Stimulated activated CD8-positive, alpha-beta memory T cell treated with anti-CD3 and anti-CD28 coated beads, Interleukin-7, amount 100 ng/mL, for 48 hours (primary cell): ENCODE measurements at regions not wholly inside any gene's neighbourhood (a gene's known extent, or its start where the extent isn't known, plus 50 kb on each side); places are given as distances from the start of the nearest gene placed in this dataset.

ENCODE experiments used
- DNase-seq, 2 donors: peaks; one replicate each; pipeline ENCODE4 v3.0.0-alpha.2; 2020; ENCODE audit warnings: low read depth in 1 of 2; ENCODE audit errors: extremely low read depth in 1 of 2

- DNase-seq = no peak
Observed at GRCh38 chr1:60753036-60753900, 329.1 kb upstream of the NFIA start.

DNA sequence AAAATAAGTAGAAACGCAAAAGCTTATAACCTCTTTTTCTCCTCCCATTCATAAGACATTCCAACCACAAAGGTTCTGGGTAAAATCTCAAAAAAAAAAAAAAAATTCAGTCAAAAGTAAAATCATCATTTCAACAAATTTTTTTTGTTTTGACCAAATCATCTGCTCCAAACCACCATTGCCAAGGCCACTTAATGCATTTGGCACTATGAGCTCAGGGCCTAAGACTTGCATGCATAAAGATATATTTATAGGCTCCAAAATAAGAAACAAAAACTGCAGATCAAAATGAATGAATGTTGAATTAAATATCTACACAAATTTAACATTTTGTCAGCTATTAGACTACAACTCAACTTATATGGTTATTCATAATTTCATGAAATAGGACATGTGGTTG is 331.1 kb upstream of the NFIA start:
- no peak for DNase-seq

DNA sequence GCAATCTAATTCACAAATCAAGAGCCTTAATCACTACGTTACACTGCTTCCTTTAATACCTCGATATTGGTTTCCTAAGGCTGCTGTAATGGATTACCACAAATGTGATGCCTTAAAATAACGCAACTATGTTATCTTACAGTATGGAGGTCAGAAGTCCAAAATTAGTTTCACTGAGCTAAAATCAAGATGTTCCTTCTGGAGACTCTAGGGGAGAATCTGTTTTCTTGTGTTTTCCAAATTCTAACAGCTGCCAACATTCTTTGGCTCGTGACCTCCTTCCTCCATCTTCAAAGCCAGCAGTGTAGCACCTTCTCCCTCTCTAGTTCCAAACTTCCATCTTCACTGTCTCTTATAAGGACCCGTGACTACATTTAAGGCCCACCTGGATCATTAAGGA is 335.0 kb upstream of the NFIA start:
- DNase-seq = no peak

DNA sequence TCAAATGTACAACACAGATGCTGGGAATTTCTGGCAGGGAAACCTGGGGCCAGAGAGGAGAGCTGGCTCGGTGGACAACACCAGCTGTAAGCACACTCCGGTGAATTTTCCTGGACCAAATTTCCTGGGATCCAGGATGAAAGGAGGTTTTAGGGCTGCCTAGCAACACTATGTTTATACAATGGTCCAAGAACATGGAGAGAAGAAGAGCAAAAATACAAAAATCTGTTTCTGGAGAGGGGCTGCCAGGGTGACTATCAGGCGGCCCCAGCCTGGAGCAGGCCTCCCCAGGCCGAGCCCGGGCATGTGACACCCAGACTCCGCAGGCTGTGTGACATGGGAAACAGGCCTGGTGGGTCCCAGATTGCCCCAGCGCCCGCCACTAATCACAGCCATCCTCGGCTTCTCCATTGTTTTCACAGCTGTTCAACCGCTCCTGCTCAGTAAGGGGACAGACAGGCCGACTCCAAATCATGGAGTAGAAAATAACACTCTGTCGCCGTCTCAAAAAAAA is 336.0 kb upstream of the NFIA start:
- DNase-seq = no peak

DNA sequence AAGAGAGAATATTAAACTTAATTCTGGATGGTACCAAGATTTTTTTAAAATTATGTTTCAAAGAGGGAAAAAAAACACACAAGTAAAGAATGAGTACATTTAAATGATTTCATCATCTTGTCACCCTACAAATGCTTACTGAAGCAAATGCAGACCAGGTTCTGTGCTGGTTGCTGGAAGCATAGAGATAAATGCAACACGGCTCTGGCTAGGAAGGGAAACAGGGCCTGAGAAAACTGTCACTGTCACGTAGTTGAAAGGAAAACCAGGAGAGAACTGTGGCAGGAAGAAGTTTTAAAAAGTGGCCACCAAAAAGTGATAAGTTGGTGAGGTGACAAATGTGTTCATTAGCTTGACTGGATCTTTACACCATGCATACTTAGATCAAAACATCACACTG is 336.9 kb upstream of the NFIA start:
- DNase-seq = no peak

DNA sequence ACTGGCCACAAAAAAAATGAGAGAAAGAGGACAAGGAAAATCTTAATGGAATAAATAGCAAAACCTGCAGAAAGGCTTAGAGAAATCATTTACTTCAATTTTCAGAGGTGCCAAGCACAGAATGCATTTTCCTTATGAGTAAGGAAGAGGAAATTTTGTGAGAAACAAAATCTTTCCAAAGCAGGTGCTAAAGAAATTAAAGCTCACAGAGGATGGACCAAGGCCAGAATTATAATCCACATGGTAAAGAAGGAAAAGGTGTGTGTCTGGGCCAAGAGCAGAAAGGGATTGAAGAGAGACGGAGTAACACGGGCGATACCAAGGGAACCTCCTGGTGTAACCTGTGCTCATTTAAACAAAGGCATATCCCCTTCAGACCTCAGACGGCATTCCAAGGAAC is 340.0 kb upstream of the NFIA start:
- no peak for DNase-seq

DNA sequence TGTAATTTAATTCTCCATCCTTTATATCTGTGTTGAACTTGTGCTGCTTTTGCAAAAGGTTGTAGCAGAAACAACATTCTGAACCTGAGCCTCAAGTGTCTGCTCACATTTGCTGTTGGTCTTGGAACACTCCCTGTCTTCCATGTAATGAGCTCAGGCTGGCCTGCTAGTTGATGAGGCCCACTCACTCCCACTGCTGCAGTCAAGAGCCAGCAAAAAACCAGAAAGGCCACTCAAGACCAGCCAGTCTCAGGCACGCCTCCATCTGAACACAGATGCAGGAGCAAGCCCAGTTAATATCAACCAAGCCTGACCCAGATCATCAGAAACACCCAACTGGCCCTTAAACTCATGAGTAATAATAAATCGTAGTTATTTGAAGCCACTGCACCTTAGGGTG is 342.2 kb upstream of the NFIA start:
- DNase-seq = no peak

GRCh38 chr1:60739729-60740128 is 342.6 kb upstream of the NFIA start:
- DNase-seq = no peak

GRCh38 chr1:60732977-60733401 is 349.4 kb upstream of the NFIA start:
- no peak for DNase-seq

- DNase-seq = no peak
Observed at GRCh38 chr1:60731321-60731720, 351.0 kb upstream of the NFIA start.

DNA sequence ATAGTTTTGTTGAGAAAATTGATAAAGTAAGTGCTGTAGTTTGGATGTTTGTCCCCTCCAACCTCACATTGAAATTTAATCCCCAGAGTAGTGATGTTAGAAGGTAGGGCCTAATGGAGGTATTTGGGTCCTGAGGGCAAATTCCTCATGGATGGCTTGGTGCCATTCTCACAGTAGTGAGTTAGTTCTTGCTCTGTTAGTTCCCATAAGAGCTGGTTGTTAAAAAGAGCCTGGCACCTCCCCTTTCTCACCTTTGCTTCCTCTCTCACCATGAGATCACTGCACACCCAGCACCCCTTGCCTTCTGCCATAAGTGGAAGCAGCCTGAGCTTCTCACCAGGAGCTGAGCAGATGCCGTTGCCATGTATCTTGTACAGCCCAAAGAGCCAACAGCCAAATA is 354.8 kb upstream of the NFIA start:
- no peak for DNase-seq

- no peak for DNase-seq
Observed at GRCh38 chr1:60716472-60716871, 365.9 kb upstream of the NFIA start.

DNA sequence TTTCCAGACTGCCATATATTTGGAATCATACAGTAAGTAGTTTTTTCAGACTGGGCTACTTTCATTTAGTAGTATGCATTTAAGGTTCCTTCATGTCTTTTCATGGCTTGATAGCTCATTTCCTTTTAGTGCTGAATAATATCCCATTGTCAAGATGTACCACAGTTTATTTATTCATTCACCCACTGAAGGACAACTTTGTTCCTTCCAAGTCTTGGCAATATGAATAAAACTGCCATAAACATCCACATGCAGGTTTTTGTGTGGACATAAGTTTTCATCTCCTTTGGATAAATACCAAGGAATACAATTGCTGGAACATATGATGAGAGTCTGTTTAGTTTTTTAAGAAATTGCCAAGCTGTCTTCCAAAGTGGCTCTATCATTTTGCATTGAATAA is 366.4 kb upstream of the NFIA start:
- no peak for DNase-seq

DNA sequence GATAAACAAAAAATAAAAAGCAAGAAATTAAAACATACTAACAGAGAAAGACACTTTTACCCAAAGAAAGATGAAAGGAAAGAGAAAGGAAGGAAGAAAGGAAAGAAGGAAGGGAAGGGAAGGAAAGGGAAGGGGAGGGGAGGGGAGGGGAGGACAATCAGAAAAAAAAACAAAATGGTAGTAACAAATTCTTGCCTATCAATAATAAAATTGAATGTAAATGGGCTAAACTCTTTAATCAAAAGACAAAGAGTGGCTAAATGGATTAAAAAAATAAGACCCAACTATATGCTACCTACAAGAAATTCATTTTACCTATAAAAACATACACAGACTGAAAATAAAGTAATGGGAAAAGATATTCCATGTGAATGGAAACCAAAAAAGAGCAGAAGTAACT is 372.9 kb upstream of the NFIA start:
- no peak for DNase-seq

GRCh38 chr1:60705026-60705425 is 377.3 kb upstream of the NFIA start:
- DNase-seq = no peak

DNA sequence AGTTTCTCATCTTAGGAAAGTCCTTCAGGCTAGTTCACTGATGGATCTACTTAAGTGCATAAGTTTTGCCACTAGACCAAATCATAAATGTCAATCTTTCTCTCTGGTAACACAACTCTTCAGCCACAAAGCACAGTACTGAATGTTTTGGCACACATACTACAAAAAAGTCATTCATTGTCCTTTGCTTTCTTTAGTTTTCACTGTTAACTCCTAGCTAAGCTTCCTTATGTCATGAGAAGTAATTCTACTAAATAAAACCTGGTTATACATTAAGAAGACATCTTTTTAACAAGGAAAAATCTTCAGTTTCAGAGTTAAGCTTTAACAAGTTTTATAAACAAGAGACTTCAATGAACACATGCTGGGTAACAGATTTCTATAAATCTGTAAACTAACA is 379.2 kb upstream of the NFIA start:
- DNase-seq = no peak

DNA sequence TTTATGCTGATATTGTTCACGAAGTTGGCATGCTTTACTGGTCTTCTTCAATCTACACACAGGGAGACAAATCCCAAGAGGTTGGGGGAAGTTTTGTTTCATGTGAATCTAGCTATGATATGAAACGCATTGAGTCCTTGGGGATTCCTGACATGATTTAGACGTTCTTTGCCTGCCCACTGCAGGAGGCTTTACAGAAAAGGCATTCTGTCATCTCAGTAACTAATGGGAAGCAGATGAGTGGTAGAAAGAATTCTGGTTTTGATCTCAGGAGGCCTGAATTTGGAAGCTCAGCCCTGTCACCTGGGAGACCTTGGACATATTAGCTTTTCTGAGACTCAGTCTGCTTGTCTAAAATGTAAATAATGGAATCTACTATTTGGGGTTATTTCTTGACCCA is 383.0 kb upstream of the NFIA start:
- no peak for DNase-seq

DNA sequence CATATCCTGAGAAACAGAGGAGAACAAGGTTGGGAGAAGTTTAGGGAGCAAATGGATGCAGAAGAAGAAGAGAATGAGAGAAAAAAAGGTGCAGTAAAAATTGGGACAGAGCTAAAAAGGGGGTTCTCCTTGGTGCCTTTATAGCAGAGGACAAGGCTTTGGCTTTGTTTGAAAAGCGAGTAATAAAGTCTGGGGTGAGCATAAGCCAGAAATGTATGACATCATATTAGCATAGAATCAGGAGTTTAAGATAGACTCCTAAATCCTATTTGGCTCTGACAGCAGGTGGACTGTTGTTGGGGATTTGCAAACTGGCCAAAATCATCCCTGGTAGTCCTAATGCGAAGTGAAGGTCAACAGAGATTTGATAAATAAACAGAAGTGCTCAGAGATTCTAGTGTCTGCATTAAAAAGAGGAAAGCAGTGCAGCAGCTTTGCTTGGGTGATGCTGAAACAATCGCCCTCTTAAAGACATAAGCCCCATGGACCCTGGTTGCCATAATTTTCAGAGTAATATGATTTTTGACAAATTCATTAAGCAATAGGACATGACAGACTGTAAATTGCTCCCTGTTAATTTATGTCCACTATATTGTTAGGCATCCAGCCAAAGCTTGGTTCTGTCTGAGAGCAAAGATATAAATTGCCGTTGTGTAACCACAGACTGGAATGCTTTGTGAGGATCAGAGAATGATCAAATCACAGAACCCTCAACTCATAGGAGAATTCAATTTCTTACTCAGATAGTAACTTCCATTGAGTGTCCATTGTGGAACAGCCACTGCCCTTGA is 385.0 kb upstream of the NFIA start:
- no peak for DNase-seq

- DNase-seq = no peak
Observed at GRCh38 chr1:60696512-60696911, 385.8 kb upstream of the NFIA start.

- no peak for DNase-seq
Observed at GRCh38 chr1:60695716-60696171, 386.6 kb upstream of the NFIA start.

DNA sequence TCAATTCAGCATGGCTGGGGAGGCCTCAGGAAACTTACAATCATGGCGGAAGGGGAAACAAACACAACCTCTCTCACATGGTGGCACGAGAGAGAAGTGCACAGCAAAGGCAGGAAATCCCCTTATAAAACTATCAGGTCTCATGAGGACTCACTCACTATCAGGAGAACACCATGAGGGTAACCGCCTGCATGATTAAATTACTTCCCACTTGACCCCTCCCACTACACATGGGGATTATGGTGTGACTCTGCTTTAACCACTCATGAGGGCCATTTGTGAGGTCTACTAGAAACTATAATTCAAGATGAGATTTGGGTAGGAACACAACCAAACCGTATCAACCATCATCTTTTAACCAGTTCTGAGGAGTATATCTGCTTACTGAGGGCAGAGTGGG is 387.4 kb upstream of the NFIA start:
- DNase-seq = no peak

DNA sequence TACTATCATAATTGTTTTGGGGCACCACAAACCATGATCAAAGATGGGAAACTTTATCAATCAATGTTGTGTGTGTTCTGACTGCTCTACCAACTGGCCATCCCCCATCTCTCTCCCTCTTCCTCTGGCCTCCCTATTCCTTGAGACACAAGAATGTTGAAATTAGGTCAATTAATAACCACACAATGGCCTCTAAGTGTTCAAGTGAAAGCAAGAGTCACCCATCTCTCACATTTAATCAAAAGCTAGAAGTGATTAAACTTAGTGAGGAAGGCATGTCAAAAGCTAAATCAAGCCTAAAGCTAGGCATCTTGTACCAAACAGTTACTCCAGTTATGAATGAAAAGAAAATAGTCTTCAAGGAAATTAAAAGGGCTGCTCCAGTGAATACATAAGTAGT is 390.3 kb upstream of the NFIA start:
- DNase-seq = no peak
